Nephron progenitor cell (in vitro differentiated cells): ENCODE measurements at regions not wholly inside any gene's neighbourhood (a gene's known extent, or its start where the extent isn't known, plus 50 kb on each side); places are given as distances from the start of the nearest gene placed in this dataset.

Experiments
- DNase-seq: peaks from one replicate; pipeline ENCODE4 v3.0.0; 2021
- H3K27ac Mint-ChIP-seq: 2 replicates; pipeline ENCODE4 v1.8.0; 2021; ENCODE audit warnings: mild to moderate bottlenecking, moderate library complexity, mixed read lengths
- H3K27me3 Mint-ChIP-seq: 2 replicates; pipeline ENCODE4 v1.8.0; 2021; ENCODE audit warnings: mild to moderate bottlenecking, low read depth, mixed read lengths; ENCODE audit not compliant: poor library complexity
- H3K36me3 Mint-ChIP-seq: 2 replicates; pipeline ENCODE4 v1.8.0; 2021; ENCODE audit warnings: low read depth, mixed read lengths
- H3K4me1 Mint-ChIP-seq: 2 replicates; pipeline ENCODE4 v1.8.0; 2021; ENCODE audit warnings: mixed read lengths
- H3K4me3 Mint-ChIP-seq: 2 replicates; pipeline ENCODE4 v1.8.0; 2021; ENCODE audit warnings: mild to moderate bottlenecking, moderate library complexity, mixed read lengths
- H3K9me3 Mint-ChIP-seq: 2 replicates; pipeline ENCODE4 v1.8.0; 2021; ENCODE audit warnings: mild to moderate bottlenecking, moderate library complexity, mixed read lengths
- CTCF ChIP-seq: fragments of 200-600 bp; sonication (generic); IDR thresholded peaks from 2 replicates; pipeline ENCODE4 v1.5.0; 2021; ENCODE audit warnings: antibody characterized with exemption

GRCh38 chr4:35933901-35934300 lies 310.4 kb downstream of the ARAP2 start:
- Mint-ChIP-seq H3K27ac (no peak overlapping the region), H3K4me1 (no peaks in the 10 kb centered on the region), H3K4me3 (no peak overlapping the region), H3K36me3 (no peaks in the 10 kb centered on the region), H3K27me3 (peaks cover 3% of the 10 kb centered on the region), H3K9me3 (no peaks in the 10 kb centered on the region)
- DNase-seq, result no peak
- TF ChIP-seq CTCF, result no peak

- H3K27me3 Mint-ChIP-seq, result peaks cover 3% of the 10 kb centered on the region
- peak; percentile 67 for TF ChIP-seq CTCF
- H3K27ac Mint-ChIP-seq, result no peak overlapping the region
Observed at GRCh38 chr4:35934320-35934981, 309.9 kb downstream of the ARAP2 start.

GRCh38 chr4:35938936-35939335 lies 305.4 kb downstream of the ARAP2 start:
- Mint-ChIP-seq H3K27me3 (peaks cover 1% of the 10 kb centered on the region), H3K27ac (no peak overlapping the region), H3K9me3 (no peaks in the 10 kb centered on the region), H3K36me3 (no peaks in the 10 kb centered on the region), H3K4me1 (no peaks in the 10 kb centered on the region), H3K4me3 (no peak overlapping the region)
- no peak for TF ChIP-seq CTCF
- DNase-seq, result no peak

More at GRCh38 chr4:35934320-35934981, 309.9 kb downstream of the ARAP2 start:
- H3K36me3 Mint-ChIP-seq, result no peaks in the 10 kb centered on the region
- no peaks in the 10 kb centered on the region for H3K9me3 Mint-ChIP-seq
- peak; percentile 4 for DNase-seq
- H3K4me1 Mint-ChIP-seq, result no peaks in the 10 kb centered on the region
- H3K4me3 Mint-ChIP-seq, result no peak overlapping the region

- no peak for DNase-seq
- no peak for TF ChIP-seq CTCF
- Mint-ChIP-seq H3K4me3 (no peak overlapping the region), H3K36me3 (no peaks in the 10 kb centered on the region), H3K9me3 (no peaks in the 10 kb centered on the region), H3K4me1 (no peaks in the 10 kb centered on the region), H3K27ac (no peak overlapping the region), H3K27me3 (peaks cover 4% of the 10 kb centered on the region)
Observed at GRCh38 chr4:35939751-35940150, 304.6 kb downstream of the ARAP2 start.

- no peaks in the 10 kb centered on the region for H3K36me3 Mint-ChIP-seq
- no peak for TF ChIP-seq CTCF
- H3K27ac Mint-ChIP-seq, result no peak overlapping the region
- H3K9me3 Mint-ChIP-seq, result no peaks in the 10 kb centered on the region
- DNase-seq, result no peak
- H3K27me3 Mint-ChIP-seq, result peaks cover 6% of the 10 kb centered on the region
- no peaks in the 10 kb centered on the region for H3K4me1 Mint-ChIP-seq
- no peak overlapping the region for H3K4me3 Mint-ChIP-seq
Observed at GRCh38 chr4:35942092-35942491, 302.2 kb downstream of the ARAP2 start.

GRCh38 chr4:35943606-35944005 lies 300.7 kb downstream of the ARAP2 start:
- DNase-seq, result no peak
- H3K27ac Mint-ChIP-seq, result no peak overlapping the region
- no peaks in the 10 kb centered on the region for H3K36me3 Mint-ChIP-seq

More at GRCh38 chr4:35943606-35944005, 300.7 kb downstream of the ARAP2 start:
- H3K4me1 Mint-ChIP-seq, result no peaks in the 10 kb centered on the region
- TF ChIP-seq CTCF, result no peak
- H3K4me3 Mint-ChIP-seq, result no peak overlapping the region
- no peaks in the 10 kb centered on the region for H3K9me3 Mint-ChIP-seq
- H3K27me3 Mint-ChIP-seq, result peaks cover 6% of the 10 kb centered on the region
